22Rv1 (cell line): ENCODE measurements at regions not wholly inside any gene's neighbourhood (a gene's known extent, or its start where the extent isn't known, plus 50 kb on each side); places are given as distances from the start of the nearest gene placed in this dataset.

Experiments used
- ZFX ChIP-seq: fragments of 450-650 bp; IDR thresholded peaks from 2 replicates; pipeline ENCODE4 v1.6.1; 2017; ENCODE audit warnings: antibody characterized with exemption, borderline replicate concordance
- TF ChIP-seq, protein P1 (sequence below): fragments of 450-650 bp; IDR thresholded peaks from 2 replicates; pipeline ENCODE4 v1.5.1; 2017; ENCODE audit warnings: mild to moderate bottlenecking

- TF ChIP-seq, protein P1, sequence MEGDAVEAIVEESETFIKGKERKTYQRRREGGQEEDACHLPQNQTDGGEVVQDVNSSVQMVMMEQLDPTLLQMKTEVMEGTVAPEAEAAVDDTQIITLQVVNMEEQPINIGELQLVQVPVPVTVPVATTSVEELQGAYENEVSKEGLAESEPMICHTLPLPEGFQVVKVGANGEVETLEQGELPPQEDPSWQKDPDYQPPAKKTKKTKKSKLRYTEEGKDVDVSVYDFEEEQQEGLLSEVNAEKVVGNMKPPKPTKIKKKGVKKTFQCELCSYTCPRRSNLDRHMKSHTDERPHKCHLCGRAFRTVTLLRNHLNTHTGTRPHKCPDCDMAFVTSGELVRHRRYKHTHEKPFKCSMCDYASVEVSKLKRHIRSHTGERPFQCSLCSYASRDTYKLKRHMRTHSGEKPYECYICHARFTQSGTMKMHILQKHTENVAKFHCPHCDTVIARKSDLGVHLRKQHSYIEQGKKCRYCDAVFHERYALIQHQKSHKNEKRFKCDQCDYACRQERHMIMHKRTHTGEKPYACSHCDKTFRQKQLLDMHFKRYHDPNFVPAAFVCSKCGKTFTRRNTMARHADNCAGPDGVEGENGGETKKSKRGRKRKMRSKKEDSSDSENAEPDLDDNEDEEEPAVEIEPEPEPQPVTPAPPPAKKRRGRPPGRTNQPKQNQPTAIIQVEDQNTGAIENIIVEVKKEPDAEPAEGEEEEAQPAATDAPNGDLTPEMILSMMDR, result no peak
- no peak for TF ChIP-seq ZFX
These were observed 77.0 kb downstream of the FOXA2 start for GRCh38 chr20:22507240-22507961.
